ENCODE measurements at regions not wholly inside any gene's neighbourhood (a gene's known extent, or its start where the extent isn't known, plus 50 kb on each side); places are given as distances from the start of the nearest gene placed in this dataset.

GRCh38 chr1:88537787-88538186 lies 146.3 kb upstream of the PKN2 start:
- intact Hi-C loops (cut with DNase I; ENCODE audit: low total_unique reads) = loop anchor here (1.0 kb wide), 1 partner anchor 26 kb away; no protein-coding TSS in a partner anchor
- no peak overlapping the region for H3K4me3 ChIP-seq (ENCODE audit: low read depth, poor library complexity, severe bottlenecking)
- TF ChIP-seq POLR2A (IDR thresholded peaks at IDR 0.05) (no peak), CTCF (IDR thresholded peaks at IDR 0.05) (no peak)
- no peak for DNase-seq (ENCODE audit: low spot score in 2 of 2)
- 72 to 80% methylated on average over 3 of the region's 3 CpGs for WGBS, 2 donors

DNA sequence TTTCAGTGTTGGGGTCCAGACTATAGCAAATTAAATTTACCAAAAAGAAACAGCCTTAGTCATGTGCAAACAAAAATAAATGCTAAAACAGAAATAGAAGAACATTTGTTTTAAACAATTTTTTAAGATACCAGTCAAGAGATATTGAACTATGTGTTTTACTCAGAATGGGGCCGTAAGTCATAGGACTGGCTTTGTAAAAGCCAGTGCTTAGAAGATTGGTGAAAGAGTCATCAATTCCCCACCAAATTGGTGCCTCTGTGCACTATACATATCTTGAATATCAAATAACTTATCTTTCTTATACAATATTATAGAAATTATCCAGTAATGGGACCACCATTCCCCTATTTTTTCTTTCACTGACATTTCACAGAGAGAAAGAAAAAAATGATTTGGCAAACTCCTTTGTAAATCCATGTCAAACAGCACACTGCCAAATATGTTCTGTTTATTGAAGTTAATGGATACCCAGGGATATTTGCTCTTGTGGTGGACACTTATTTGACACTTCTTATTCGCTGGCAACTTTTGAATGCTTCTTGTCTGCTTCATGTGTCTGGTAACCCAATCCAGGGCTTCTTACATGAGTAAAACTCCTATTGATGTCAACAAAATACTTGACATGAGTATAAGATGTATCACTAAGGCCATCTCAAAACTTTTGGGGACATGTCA lies 145.7 kb upstream of the PKN2 start:
- TF ChIP-seq POLR2A (IDR thresholded peaks at IDR 0.05) = no peak
- TF ChIP-seq CTCF (IDR thresholded peaks at IDR 0.05) = no peak
- WGBS, 2 donors = 77 to 84% methylated on average over 2 of the region's 2 CpGs

GRCh38 chr1:88540255-88540654 lies 143.8 kb upstream of the PKN2 start:
- no peak overlapping the region for H3K4me3 ChIP-seq (ENCODE audit: low read depth, poor library complexity, severe bottlenecking)
- 89 to 93% methylated on average over 2 of the region's 2 CpGs for WGBS, 2 donors
- intact Hi-C loops (cut with DNase I; ENCODE audit: low total_unique reads) = no loop called here
- DNase-seq (ENCODE audit: low spot score in 2 of 2) = no peak
- TF ChIP-seq POLR2A (IDR thresholded peaks at IDR 0.05) (no peak), CTCF (IDR thresholded peaks at IDR 0.05) (no peak)

More for the DNA sequence above, 145.7 kb upstream of the PKN2 start:
- no peak for DNase-seq (ENCODE audit: low spot score in 2 of 2)
- intact Hi-C loops (cut with DNase I; ENCODE audit: low total_unique reads) = loop anchor here (1.0 kb wide), 1 partner anchor 27 kb away; no protein-coding TSS in a partner anchor
- H3K4me3 ChIP-seq (ENCODE audit: low read depth, poor library complexity, severe bottlenecking) = no peak overlapping the region

DNA sequence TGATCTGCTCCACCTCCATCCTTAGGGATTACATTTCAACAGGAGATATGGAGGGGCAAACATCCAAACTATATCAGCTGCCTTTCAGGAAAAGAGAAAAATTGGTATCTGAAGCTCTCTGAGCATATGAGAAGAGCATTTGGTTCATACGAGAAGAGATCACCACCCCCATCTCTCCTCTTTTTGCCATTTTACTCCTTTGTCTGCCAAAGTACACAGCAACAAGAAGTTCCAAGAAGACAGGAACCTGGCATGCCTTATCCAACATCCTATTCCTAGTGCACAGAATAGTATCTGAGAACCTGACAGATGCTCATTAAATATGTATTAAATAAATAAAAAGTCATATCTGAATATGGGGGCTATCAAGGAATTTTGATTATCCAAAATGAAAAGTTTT lies 142.5 kb upstream of the PKN2 start:
- no peak for DNase-seq (ENCODE audit: low spot score in 2 of 2)
- TF ChIP-seq POLR2A (IDR thresholded peaks at IDR 0.05) (no peak), CTCF (IDR thresholded peaks at IDR 0.05) (no peak)
- H3K4me3 ChIP-seq (ENCODE audit: low read depth, poor library complexity, severe bottlenecking) = no peak overlapping the region
- intact Hi-C loops (cut with DNase I; ENCODE audit: low total_unique reads) = no loop called here
- 79% methylated on average over 1 of the region's 1 CpG for WGBS, 2 donors

DNA sequence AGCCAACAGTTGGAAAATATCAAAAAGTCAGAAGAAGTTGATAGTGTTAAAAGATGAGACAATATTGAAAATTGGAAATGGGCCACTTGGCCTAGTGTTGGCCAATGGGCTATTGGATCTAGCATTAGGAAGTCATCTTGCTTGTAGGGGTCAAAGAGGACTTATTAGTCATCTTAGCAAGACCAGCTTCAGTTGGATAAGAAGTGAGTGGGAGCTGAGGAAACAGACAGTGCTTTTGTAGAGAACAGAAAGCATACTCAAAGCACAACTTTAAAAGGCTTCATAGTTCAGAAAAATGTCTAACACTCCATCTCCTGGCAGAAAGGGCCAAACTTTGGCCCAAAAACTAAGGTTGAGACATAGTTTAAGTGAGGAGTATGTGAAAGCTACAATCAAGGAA lies 139.9 kb upstream of the PKN2 start:
- no peak for TF ChIP-seq CTCF (IDR thresholded peaks at IDR 0.05)
- TF ChIP-seq POLR2A (IDR thresholded peaks at IDR 0.05) = no peak
- DNase-seq (ENCODE audit: low spot score in 2 of 2) = no peak
- no peak overlapping the region for H3K4me3 ChIP-seq (ENCODE audit: low read depth, poor library complexity, severe bottlenecking)
- intact Hi-C loops (cut with DNase I; ENCODE audit: low total_unique reads) = no loop called here

DNA sequence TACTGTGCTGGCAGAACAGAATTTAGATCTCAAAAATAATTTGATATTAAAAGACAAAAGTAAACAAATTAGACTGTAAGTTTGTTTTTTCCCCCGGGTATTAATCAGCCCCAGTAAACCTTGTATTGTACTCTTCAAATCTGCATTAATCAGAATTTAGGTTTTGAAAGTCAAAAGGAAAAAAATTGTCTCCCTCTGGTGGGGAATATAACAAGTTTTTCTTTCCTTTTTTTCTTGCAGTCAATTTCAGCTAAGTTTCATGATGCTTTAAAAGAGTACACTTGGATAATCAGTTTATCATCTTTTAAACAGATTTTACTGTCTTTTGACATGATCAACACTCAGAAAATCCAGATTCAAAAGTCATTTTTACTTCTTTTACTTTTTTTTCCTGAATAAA lies 134.5 kb upstream of the PKN2 start:
- 25 to 28% methylated on average over 1 of the region's 1 CpG for WGBS, 2 donors
- no peak for TF ChIP-seq POLR2A (IDR thresholded peaks at IDR 0.05)
- no peak for TF ChIP-seq CTCF (IDR thresholded peaks at IDR 0.05)
- intact Hi-C loops (cut with DNase I; ENCODE audit: low total_unique reads) = no loop called here
- no peak overlapping the region for H3K4me3 ChIP-seq (ENCODE audit: low read depth, poor library complexity, severe bottlenecking)
- no peak for DNase-seq (ENCODE audit: low spot score in 2 of 2)

Measured in lower leg skin (tissue), 4 donors.